ENCODE measurements at regions not wholly inside any gene's neighbourhood (a gene's known extent, or its start where the extent isn't known, plus 50 kb on each side); places are given as distances from the start of the nearest gene placed in this dataset.

DNA sequence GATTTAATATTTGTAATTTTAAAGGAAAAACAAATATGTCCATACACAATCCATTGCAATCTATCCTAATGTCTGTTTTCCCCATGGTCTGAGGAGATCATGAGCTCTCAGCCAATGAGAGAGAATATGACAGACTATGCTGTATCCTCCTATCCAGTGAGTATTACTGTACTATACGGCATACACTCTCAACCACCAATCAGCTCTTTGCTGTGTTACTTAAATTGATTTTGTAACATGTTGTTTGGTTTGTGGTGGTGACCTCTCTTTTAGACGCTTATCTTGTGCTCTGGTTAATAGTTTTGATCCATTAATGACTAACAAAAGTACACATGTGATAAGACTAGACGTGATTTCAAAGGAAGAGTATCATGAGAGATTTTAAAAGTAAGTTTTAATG is 231.5 kb upstream of the FOXN3 start:
- RAD21 ChIA-PET (ENCODE audit: unreplicated experiment): no interaction called here
- no TSS peak for BruUV-seq (replicated peaks)
- FAIRE-seq: no peak

More for the DNA sequence above, 231.5 kb upstream of the FOXN3 start:
- DNase-seq (ENCODE audit: low read depth, low spot score) (no peak), ATAC-seq (no peak)
- no peaks in the 10 kb centered on the region for H3K36me3 ChIP-seq (ENCODE audit: control insufficient read depth in 2 of 2, insufficient read depth in 2 of 2, low read length in 1 of 2)
- no peaks in the 10 kb centered on the region for H3K27me3 ChIP-seq (replicated peaks in 1 of 2; ENCODE audit: control insufficient read depth in 2 of 2, insufficient read depth in 2 of 2, low read length in 1 of 2)
- no peak for TF ChIP-seq REST (IDR thresholded peaks at IDR 0.05; ENCODE audit: low read depth, low read length)
- TF ChIP-seq ZNF217 (IDR thresholded peaks at IDR 0.05): no peak
- no peak for TF ChIP-seq POU2F2 (IDR thresholded peaks at IDR 0.05; ENCODE audit: borderline replicate concordance, low read depth, low read length)
- TF ChIP-seq POLR2A (IDR thresholded peaks at IDR 0.05; ENCODE audit: low read depth, low read length): no peak
- no peak for TF ChIP-seq CHD2 (IDR thresholded peaks at IDR 0.05; ENCODE audit: borderline replicate concordance, low read depth, low read length)
- CTCF ChIA-PET: interaction anchor here (0.5 kb wide), 2 partner anchors 154 to 268 kb away, joined by 3 to 4 read pairs; no protein-coding TSS in a partner anchor
- H3K27ac ChIP-seq (ENCODE audit: control insufficient read depth, insufficient read depth): no peak overlapping the region
- SMC1A ChIA-PET (ENCODE audit: uncharacterized antibody, unreplicated experiment): interaction anchor here (0.8 kb wide), 1 partner anchor 10 kb away, joined by 3 read pairs; no protein-coding TSS in a partner anchor
- POLR2A ChIA-PET: no interaction called here
- 63% methylated on average over 3 of the region's 3 CpGs for WGBS (ENCODE audit: insufficient coverage, insufficient replicate concordance, low lambda C conversion rate, missing lambda C conversion rate)
- H3K4me2 ChIP-seq (ENCODE audit: control insufficient read depth, insufficient read depth): no peak overlapping the region
- H3K9ac ChIP-seq (ENCODE audit: control insufficient read depth, insufficient read depth, low read length): no peak overlapping the region
- H3K79me2 ChIP-seq (ENCODE audit: control insufficient read depth, insufficient read depth, low read length): no peaks in the 10 kb centered on the region
- H3K9me3 ChIP-seq (replicated peaks; ENCODE audit: control insufficient read depth, insufficient read depth, low read length): no peaks in the 10 kb centered on the region
- in situ Hi-C loops (cut with MboI): no loop called here
- no peaks in the 10 kb centered on the region for H4K20me1 ChIP-seq (ENCODE audit: control insufficient read depth, insufficient read depth)
- intact Hi-C loops (cut with micrococcal nuclease; ENCODE audit: unreplicated experiment): no loop called here
- no peaks in the 10 kb centered on the region; the same call in 1 of the 2 replicates for H3K4me1 ChIP-seq (ENCODE audit: control insufficient read depth, insufficient read depth, low read length)
- H2AFZ ChIP-seq (ENCODE audit: control insufficient read depth, low read depth, low read length): no peak overlapping the region
- no peak overlapping the region for H3K4me3 ChIP-seq

All from GM12878 (cell line).